Stimulated activated naive CD8-positive, alpha-beta T cell treated with anti-CD3 and anti-CD28 coated beads, Interleukin-15, amount 100 ng/mL, for 72 hours (primary cell): ENCODE measurements at regions not wholly inside any gene's neighbourhood (a gene's known extent, or its start where the extent isn't known, plus 50 kb on each side); places are given as distances from the start of the nearest gene placed in this dataset.
"Not testable (repeated sequence)": the region's sequence is repeated elsewhere in the genome, so short reads cannot be mapped to it uniquely, and the experiment has no call there.

Source experiments
- ATAC-seq: fragments of 150-1000 bp; cut with Tn5 transposase; 2 replicates; pipeline ENCODE4 v1.10.0; 2021; ENCODE audit warnings: mild to moderate bottlenecking, moderate library complexity
- DNase-seq, 2 donors: peaks; one replicate each; pipeline ENCODE4 v3.0.0; 2021 to 2022
- H3K27ac Mint-ChIP-seq, 2 donors: one replicate each; pipeline ENCODE4 v1.8.0; 2022; ENCODE audit warnings: mild to moderate bottlenecking in 2 of 2, mixed read lengths in 2 of 2, moderate library complexity in 2 of 2
- H3K27me3 Mint-ChIP-seq: one replicate; pipeline ENCODE4 v1.8.0; 2022; ENCODE audit warnings: mixed read lengths
- H3K4me1 Mint-ChIP-seq: one replicate; pipeline ENCODE4 v1.8.0; 2022; ENCODE audit warnings: mild to moderate bottlenecking, mixed read lengths
- H3K4me3 Mint-ChIP-seq, 2 donors: one replicate each; pipeline ENCODE4 v1.8.0; 2022; ENCODE audit warnings: mild to moderate bottlenecking in 2 of 2, mixed read lengths in 2 of 2, moderate library complexity in 1 of 2
- H3K9me3 Mint-ChIP-seq, 2 donors: one replicate each; pipeline ENCODE4 v1.8.0; 2022; ENCODE audit warnings: mixed read lengths in 2 of 2

- DNase-seq, result no peak
- Mint-ChIP-seq H3K9me3 (peaks cover 7 to 10% of the 10 kb centered on the region in 2 donors), H3K4me1 (no peaks in the 10 kb centered on the region), H3K27ac (no peak overlapping the region), H3K4me3 (no peak overlapping the region), H3K27me3 (no peaks in the 10 kb centered on the region)
- no peak for ATAC-seq
Observed at GRCh38 chr5:126137891-126138280, 285.3 kb upstream of the GRAMD2B start.

GRCh38 chr5:126138281-126138931 is 284.8 kb upstream of the GRAMD2B start:
- no peak for ATAC-seq
- Mint-ChIP-seq H3K9me3 (peaks cover 3 to 10% of the 10 kb centered on the region in 2 donors), H3K27me3 (no peaks in the 10 kb centered on the region), H3K4me1 (no peaks in the 10 kb centered on the region), H3K4me3 (no peak overlapping the region), H3K27ac (no peak overlapping the region)
- DNase-seq, result no peak

- Mint-ChIP-seq H3K9me3 (peaks cover 0 to 10% of the 10 kb centered on the region in 2 donors), H3K4me3 (no peak overlapping the region)
Observed at GRCh38 chr5:126139086-126139485, 284.1 kb upstream of the GRAMD2B start.

GRCh38 chr5:126139773-126140172 is 283.4 kb upstream of the GRAMD2B start:
- ATAC-seq, result no peak
- H3K9me3 Mint-ChIP-seq, result peaks cover 0 to 7% of the 10 kb centered on the region in 2 donors
- no peak overlapping the region for H3K27ac Mint-ChIP-seq
- no peak for DNase-seq
- no peaks in the 10 kb centered on the region for H3K27me3 Mint-ChIP-seq
- H3K4me1 Mint-ChIP-seq, result no peaks in the 10 kb centered on the region
- H3K4me3 Mint-ChIP-seq, result no peak overlapping the region

More at GRCh38 chr5:126139086-126139485, 284.1 kb upstream of the GRAMD2B start:
- no peak for DNase-seq
- ATAC-seq, result no peak
- H3K27ac Mint-ChIP-seq, result no peak overlapping the region
- no peaks in the 10 kb centered on the region for H3K4me1 Mint-ChIP-seq
- no peaks in the 10 kb centered on the region for H3K27me3 Mint-ChIP-seq

- no peaks in the 10 kb centered on the region for H3K27me3 Mint-ChIP-seq
- no peak overlapping the region for H3K4me3 Mint-ChIP-seq
- no peaks in the 10 kb centered on the region for H3K4me1 Mint-ChIP-seq
- H3K27ac Mint-ChIP-seq, result no peak overlapping the region
- H3K9me3 Mint-ChIP-seq, result no peaks in the 10 kb centered on the region
- ATAC-seq, result no peak
- no peak for DNase-seq
Observed at GRCh38 chr5:126143622-126144021, 279.6 kb upstream of the GRAMD2B start.

- ATAC-seq, DNase-seq, H3K4me3 Mint-ChIP-seq, H3K27me3 Mint-ChIP-seq, H3K27ac Mint-ChIP-seq, H3K4me1 Mint-ChIP-seq: not testable (repeated sequence)
- H3K9me3 Mint-ChIP-seq, result peaks cover 6 to 23% of the 10 kb centered on the region in 2 donors
Observed at GRCh38 chr5:126150319-126150718, 272.9 kb upstream of the GRAMD2B start.

- H3K27me3 Mint-ChIP-seq, H3K27ac Mint-ChIP-seq, DNase-seq, ATAC-seq, H3K4me3 Mint-ChIP-seq, H3K4me1 Mint-ChIP-seq: not testable (repeated sequence)
- peaks cover 13 to 37% of the 10 kb centered on the region in 2 donors for H3K9me3 Mint-ChIP-seq
Observed at GRCh38 chr5:126155298-126155697, 267.9 kb upstream of the GRAMD2B start.

GRCh38 chr5:126166368-126166767 is 256.8 kb upstream of the GRAMD2B start:
- DNase-seq (no peak), ATAC-seq (no peak)
- H3K27ac Mint-ChIP-seq, result no peak overlapping the region
- no peaks in the 10 kb centered on the region for H3K27me3 Mint-ChIP-seq
- no peaks in the 10 kb centered on the region for H3K4me1 Mint-ChIP-seq
- H3K4me3 Mint-ChIP-seq, result no peak overlapping the region
- peaks cover 23 to 34% of the 10 kb centered on the region in 2 donors for H3K9me3 Mint-ChIP-seq

- no peak for DNase-seq
- no peak overlapping the region for H3K27ac Mint-ChIP-seq
- H3K27me3 Mint-ChIP-seq, result no peaks in the 10 kb centered on the region
- H3K9me3 Mint-ChIP-seq, result peaks cover 28 to 47% of the 10 kb centered on the region in 2 donors
- H3K4me1 Mint-ChIP-seq, result no peaks in the 10 kb centered on the region
- no peak for ATAC-seq
- no peak overlapping the region for H3K4me3 Mint-ChIP-seq
Observed at GRCh38 chr5:126168785-126169184, 254.4 kb upstream of the GRAMD2B start.

- ATAC-seq, result no peak
- H3K27me3 Mint-ChIP-seq, result no peaks in the 10 kb centered on the region
- no peaks in the 10 kb centered on the region for H3K4me1 Mint-ChIP-seq
- no peak overlapping the region for H3K27ac Mint-ChIP-seq
- peaks cover 28 to 56% of the 10 kb centered on the region in 2 donors for H3K9me3 Mint-ChIP-seq
- no peak overlapping the region for H3K4me3 Mint-ChIP-seq
- no peak for DNase-seq
Observed at GRCh38 chr5:126171916-126172315, 251.3 kb upstream of the GRAMD2B start.

GRCh38 chr5:126172812-126173211 is 250.4 kb upstream of the GRAMD2B start:
- H3K27ac Mint-ChIP-seq, result no peak overlapping the region
- DNase-seq, result no peak
- no peaks in the 10 kb centered on the region for H3K4me1 Mint-ChIP-seq
- no peaks in the 10 kb centered on the region for H3K27me3 Mint-ChIP-seq
- peaks cover 27 to 49% of the 10 kb centered on the region in 2 donors for H3K9me3 Mint-ChIP-seq
- no peak for ATAC-seq
- no peak overlapping the region for H3K4me3 Mint-ChIP-seq

GRCh38 chr5:126178521-126178920 is 244.7 kb upstream of the GRAMD2B start:
- Mint-ChIP-seq H3K27ac (no peak overlapping the region), H3K4me3 (no peak overlapping the region), H3K4me1 (no peaks in the 10 kb centered on the region), H3K27me3 (no peaks in the 10 kb centered on the region), H3K9me3 (peaks cover 15 to 44% of the 10 kb centered on the region in 2 donors)
- DNase-seq (no peak), ATAC-seq (no peak)

- no peaks in the 10 kb centered on the region for H3K27me3 Mint-ChIP-seq
Observed at GRCh38 chr5:126182971-126183695, 240.1 kb upstream of the GRAMD2B start.

GRCh38 chr5:126184474-126184873 is 238.7 kb upstream of the GRAMD2B start:
- no peak overlapping the region for H3K4me3 Mint-ChIP-seq
- no peak for ATAC-seq
- no peak overlapping the region for H3K27ac Mint-ChIP-seq
- DNase-seq, result no peak
- H3K9me3 Mint-ChIP-seq, result peaks cover 5 to 30% of the 10 kb centered on the region in 2 donors
- H3K4me1 Mint-ChIP-seq, result no peaks in the 10 kb centered on the region
- no peaks in the 10 kb centered on the region for H3K27me3 Mint-ChIP-seq

More at GRCh38 chr5:126182971-126183695, 240.1 kb upstream of the GRAMD2B start:
- H3K9me3 Mint-ChIP-seq, result peaks cover 1 to 26% of the 10 kb centered on the region in 2 donors
- ATAC-seq, result no peak
- H3K27ac Mint-ChIP-seq, result no peak overlapping the region
- DNase-seq, result no peak
- no peaks in the 10 kb centered on the region for H3K4me1 Mint-ChIP-seq
- no peak overlapping the region for H3K4me3 Mint-ChIP-seq

- Mint-ChIP-seq H3K4me3 (no peak overlapping the region), H3K4me1 (no peaks in the 10 kb centered on the region), H3K27me3 (no peaks in the 10 kb centered on the region), H3K27ac (no peak overlapping the region), H3K9me3 (peaks cover 5 to 30% of the 10 kb centered on the region in 2 donors)
- DNase-seq (no peak), ATAC-seq (no peak)
Observed at GRCh38 chr5:126186210-126186609, 237.0 kb upstream of the GRAMD2B start.

- Mint-ChIP-seq H3K9me3 (peaks cover 5 to 20% of the 10 kb centered on the region in 2 donors), H3K4me3 (no peak overlapping the region), H3K4me1 (no peaks in the 10 kb centered on the region), H3K27ac (no peak overlapping the region), H3K27me3 (no peaks in the 10 kb centered on the region)
- ATAC-seq (no peak), DNase-seq (no peak)
Observed at GRCh38 chr5:126188804-126189203, 234.4 kb upstream of the GRAMD2B start.
